Ovary (tissue), 3 donors: ENCODE measurements at regions not wholly inside any gene's neighbourhood (a gene's known extent, or its start where the extent isn't known, plus 50 kb on each side); places are given as distances from the start of the nearest gene placed in this dataset.

ENCODE experiments used
- EP300 ChIP-seq: sonication (generic); formaldehyde crosslinking; IDR thresholded peaks from one replicate; pipeline ENCODE4 v1.6.1; 2017; ENCODE audit warnings: antibody characterized with exemption
- TF ChIP-seq, protein P1 (sequence below), 3 donors: fragments of 450-650 bp in 2 of 3; fragments of 200-600 bp in 1 of 3; IDR thresholded peaks; one replicate each; pipeline versions ENCODE4 v1.5.1 to v1.8.0; 2016 to 2022; ENCODE audit warnings: antibody characterized with exemption in 3 of 3, mild to moderate bottlenecking in 1 of 3
- donor health status: DM: no; HTN: no; CAD: no.

DNA sequence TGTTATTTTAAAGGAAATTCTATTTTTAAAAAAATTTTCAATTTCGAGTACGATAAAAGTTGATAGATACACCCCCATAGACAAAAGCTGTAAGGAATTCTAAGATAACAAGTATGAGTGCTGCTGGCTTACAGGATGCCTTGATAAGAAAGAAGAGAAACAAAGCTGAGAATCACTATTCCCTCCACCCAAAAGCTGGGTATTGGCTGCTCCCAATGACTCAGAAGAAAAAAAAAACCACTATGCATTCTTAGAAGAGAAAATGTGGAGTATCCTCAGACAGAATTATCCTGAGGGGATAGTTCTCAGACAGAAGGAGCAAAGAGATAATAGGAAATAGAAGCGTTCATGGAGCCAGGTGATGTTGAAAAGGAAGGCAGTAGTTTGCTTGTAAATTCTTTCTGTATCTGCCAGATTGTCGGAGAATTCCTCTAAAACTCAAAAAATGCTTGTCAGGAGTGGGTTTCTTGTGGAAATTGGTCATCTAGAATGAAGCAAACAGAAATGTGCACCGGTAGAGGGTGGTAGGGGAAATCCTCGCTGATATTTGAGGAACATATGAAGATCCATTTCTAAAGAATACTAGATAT is 217.5 kb upstream of the ADAMTS3 start:
- TF ChIP-seq, protein P1, sequence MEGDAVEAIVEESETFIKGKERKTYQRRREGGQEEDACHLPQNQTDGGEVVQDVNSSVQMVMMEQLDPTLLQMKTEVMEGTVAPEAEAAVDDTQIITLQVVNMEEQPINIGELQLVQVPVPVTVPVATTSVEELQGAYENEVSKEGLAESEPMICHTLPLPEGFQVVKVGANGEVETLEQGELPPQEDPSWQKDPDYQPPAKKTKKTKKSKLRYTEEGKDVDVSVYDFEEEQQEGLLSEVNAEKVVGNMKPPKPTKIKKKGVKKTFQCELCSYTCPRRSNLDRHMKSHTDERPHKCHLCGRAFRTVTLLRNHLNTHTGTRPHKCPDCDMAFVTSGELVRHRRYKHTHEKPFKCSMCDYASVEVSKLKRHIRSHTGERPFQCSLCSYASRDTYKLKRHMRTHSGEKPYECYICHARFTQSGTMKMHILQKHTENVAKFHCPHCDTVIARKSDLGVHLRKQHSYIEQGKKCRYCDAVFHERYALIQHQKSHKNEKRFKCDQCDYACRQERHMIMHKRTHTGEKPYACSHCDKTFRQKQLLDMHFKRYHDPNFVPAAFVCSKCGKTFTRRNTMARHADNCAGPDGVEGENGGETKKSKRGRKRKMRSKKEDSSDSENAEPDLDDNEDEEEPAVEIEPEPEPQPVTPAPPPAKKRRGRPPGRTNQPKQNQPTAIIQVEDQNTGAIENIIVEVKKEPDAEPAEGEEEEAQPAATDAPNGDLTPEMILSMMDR (IDR thresholded peaks at IDR 0.05), result no peak
- TF ChIP-seq EP300, result no peak
